Activated CD4-positive, CD25-positive, alpha-beta regulatory T cell (primary cell): ENCODE measurements at regions not wholly inside any gene's neighbourhood (a gene's known extent, or its start where the extent isn't known, plus 50 kb on each side); places are given as distances from the start of the nearest gene placed in this dataset.

Experiments
- DNase-seq, 4 experiments: peaks; one replicate each; lab custom pipeline; 2025; lab: John Stamatoyannopoulos, UW

DNA sequence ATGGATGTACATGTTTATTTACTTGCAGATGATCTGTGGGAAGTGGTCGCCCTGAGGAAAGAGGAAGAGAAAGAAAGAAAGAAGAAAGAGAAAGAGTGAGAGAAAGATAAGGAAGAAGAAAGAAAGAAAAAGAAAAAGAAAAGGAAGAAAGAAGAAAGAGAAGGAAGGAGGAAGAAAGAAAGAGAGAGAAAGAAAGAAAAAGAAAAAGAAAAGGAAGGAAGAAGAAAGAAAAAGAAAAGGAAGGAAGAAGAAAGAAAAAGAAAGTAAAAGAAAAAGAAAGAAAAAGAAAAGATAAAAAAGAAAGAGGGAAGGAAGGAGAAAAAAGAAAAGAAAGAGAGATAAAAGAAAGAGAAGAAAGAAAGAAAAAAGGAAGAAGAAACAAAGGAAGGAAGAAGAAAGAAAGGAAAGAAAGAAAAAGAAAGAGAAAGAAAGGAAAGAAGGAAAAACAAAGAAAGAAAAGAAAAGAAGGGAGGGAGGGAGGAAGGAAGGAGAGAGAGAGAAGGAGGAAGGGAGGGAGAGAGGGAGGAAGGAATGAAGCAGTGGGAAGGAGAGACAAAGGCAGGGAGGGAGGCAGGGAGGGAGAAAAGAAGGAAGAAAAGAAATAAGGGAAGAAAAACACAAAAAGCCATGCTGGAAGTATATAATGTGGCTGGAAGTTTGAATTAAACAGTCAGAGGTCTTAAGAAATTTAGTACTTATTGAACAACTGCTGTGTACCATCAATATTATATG is 976.6 kb downstream of the FAM181B start:
- no peak for DNase-seq

- no peak for DNase-seq
Measured at GRCh38 chr11:81749245-81749644, 984.4 kb downstream of the FAM181B start.

DNA sequence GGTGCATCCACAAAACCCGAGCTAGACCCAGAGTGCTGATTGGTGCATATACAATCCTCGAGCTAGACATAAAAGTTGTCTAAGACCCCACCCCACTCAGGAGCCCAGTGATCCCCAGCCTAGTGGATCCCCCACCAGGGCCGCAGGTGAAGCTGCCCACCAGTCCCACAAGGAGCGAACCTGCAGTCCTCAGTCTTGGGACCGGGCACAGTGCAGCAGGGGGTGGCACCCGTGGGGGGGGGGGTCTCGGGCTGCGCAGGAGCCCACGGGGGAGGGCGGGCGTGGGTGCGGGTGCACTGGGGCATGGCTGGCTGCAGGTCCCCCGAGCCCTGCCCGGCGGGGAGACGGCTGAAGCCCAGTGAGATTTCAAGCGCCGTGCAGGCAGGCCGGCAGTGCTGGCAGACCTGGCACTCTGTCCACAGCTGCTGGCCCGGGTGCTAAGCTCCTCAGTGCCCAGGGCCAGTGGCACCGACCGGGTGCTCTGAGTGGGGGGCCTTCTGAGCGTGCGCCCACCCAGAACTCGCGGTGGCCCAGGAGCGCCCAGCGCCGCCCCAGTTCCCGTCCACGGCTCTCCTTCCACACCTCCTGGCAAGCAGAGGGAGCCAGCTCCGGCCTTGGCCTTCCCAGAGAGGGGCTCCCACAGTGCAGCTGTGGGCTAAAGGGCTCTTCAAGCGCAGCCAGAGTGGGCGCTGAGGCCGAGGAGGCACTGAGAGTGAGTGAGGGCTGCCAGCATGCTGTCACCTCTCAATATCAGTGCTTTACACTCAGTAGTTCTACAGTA is 989.1 kb downstream of the FAM181B start:
- no peak for DNase-seq

GRCh38 chr11:81725701-81726100 is 1008.0 kb downstream of the FAM181B start:
- no peak for DNase-seq

DNA sequence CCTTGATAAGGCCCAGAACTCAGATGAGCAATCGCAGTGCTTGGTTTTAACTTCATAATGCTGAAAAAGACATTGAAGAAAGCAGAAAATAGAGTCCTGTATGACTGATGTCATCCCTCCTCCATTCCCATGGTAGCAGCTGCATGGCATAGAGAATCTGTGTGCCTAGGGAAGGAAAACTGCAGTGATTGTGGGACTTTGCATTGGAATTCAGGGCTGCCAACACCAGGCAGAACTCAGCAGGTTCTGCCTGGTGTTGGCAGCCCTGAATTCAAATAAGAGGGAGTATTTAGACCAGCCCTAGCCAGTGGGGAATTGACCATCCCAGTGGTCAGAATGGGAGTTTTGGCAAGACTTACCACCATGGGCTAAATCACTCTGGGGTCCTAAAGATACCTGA is 1016.0 kb downstream of the FAM181B start:
- DNase-seq = no peak

DNA sequence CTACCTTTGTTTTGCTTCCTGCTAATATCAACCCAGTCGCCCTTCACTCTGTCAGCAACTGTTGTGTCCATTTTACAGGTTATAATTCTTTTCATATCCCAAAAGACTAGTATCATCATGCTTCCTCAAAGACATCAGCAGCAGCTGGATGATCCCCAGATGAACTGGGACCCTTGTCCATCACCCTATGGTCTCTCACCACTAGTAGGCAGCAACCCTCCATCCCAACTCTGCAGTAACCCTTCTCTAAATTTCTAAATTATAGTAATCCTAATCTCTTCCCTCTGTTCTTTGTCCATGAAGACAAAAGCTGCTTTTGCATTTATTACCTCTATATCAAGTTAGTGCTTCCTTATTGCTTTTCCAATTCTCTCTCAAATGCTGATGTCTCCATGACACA is 1025.8 kb downstream of the FAM181B start:
- DNase-seq = no peak

DNA sequence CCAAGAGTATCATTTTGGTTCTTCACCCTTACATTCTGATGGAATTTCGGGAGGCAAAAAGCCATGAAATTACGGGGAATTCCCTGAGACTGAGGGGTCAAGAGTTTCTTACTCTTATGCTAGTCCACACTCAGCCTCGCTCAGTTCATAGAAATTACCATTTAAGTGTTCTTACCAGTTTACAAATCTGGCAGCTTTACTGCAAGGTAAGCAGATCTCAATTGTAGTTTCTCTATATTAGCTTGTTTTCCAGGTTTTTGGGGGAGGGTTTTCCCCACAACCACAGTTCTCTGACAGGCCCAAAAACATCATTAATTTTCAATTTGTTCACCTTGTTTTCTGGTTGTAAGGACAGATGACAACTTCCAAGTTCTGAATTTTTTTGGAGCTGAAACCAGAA is 1028.4 kb downstream of the FAM181B start:
- no peak for DNase-seq

DNA sequence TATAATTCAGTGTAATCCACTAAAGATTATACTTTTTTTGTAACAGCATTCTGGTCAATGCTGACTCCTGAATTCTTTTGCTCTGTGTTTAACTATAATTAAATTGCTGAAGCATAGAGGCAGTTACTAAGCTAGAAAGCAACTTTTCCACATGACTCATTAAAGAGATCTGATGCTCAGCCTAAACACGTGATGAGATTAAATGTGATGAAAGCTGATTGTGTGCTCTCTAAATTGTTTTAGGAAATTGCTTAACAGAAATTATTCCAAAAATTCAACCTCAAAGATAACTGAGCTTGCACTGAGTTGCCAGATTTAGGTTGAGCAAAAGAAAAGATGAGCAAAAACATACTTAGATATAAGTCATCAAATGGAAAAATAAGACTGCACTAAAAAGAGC is 1033.6 kb downstream of the FAM181B start:
- no peak for DNase-seq

DNA sequence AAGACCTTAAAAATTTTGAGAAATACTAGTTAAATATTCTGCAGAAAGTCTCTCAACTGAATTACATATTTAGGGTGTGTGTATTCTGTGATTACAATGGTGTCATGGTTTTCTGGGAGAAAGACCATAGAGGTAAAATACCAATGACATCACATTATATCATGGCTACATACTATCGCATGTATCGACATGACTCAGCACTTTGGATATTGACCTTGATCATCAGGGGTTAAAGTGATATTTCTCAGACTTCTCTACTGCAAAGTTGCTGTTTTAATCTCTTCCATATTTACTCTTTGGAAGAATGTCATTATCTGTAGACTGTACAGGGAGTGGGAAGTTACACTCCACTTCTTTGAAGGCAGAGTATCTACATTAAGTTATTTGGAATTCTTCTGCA is 1046.6 kb downstream of the FAM181B start:
- no peak for DNase-seq

DNA sequence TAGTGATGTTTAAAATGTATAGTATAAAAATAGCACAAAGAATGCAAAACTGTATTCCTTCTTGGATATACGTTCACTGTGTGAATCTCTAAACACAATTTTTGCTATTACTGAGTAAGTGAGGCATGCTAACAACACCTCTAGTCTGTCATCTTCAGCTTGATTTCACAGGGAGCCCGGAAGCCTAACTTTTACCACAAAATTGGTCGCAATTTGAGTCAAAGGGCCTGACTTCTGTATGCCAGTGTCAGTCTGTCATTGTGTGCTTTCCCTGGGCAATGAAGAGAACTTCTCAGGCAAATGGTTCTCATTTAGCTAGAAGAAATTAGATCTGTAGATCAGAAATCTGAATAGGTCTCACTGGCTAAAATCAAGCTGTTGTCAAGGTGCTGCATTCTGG is 1059.5 kb downstream of the FAM181B start:
- no peak for DNase-seq

GRCh38 chr11:81673001-81673400 is 1060.7 kb downstream of the FAM181B start:
- DNase-seq = no peak

GRCh38 chr11:81669935-81670543 is 1063.6 kb downstream of the FAM181B start:
- no peak for DNase-seq

- DNase-seq = no peak
Measured at GRCh38 chr11:81658722-81659121, 1074.9 kb downstream of the FAM181B start.

- DNase-seq = no peak
Measured at GRCh38 chr11:81655351-81655750, 1078.3 kb downstream of the FAM181B start.

DNA sequence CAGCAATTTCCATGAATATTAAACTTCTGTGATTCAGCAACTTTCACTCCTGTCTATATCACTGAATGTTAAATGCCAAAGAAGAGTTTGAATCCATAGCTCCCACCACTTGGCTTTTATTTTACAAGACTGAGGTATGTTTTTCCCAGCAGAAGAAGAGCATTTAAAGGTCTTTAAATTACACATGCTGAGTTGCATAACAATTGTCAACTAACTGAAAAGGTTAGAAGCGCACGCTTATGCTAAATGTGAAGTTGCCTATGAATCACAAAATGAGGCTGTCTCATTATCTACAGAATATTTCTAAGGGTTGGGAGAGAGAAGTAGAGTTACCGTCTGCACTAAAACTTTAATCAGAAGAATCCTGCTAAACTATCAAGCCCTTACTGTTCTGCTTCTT is 1086.3 kb downstream of the FAM181B start:
- no peak for DNase-seq

- no peak for DNase-seq
Measured at GRCh38 chr11:81644239-81644840, 1089.3 kb downstream of the FAM181B start.

GRCh38 chr11:81634483-81634882 is 1099.2 kb downstream of the FAM181B start:
- DNase-seq = no peak

GRCh38 chr11:81602508-81602907 is 1131.2 kb downstream of the FAM181B start:
- no peak for DNase-seq

- DNase-seq = no peak
Measured at GRCh38 chr11:81596704-81597103, 1137.0 kb downstream of the FAM181B start.

DNA sequence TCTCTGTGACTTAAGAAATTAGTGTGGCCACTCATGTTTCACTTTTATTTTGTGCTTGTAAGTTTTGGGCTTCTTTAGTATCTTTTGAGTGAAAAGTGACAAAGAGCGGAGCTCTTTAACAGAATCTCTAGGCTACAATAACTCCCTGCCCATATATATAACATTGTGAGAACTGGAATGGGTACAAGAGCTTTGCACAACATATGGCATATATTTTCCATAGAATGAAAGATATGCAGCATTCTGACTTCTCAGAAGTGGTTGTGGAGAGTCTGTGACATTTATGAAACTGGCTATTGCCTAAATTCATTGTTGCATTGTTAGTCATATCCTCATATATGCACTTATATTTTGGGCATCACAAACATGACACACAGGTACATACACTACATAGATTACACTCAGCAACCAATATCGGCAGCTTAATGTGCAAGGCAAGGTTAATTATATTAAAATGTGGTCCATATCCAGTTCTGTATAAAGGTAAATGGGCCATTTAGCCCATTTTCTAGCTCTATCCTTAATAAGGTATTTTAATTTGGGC is 1148.2 kb downstream of the FAM181B start:
- no peak for DNase-seq

GRCh38 chr11:81579339-81579738 is 1154.3 kb downstream of the FAM181B start:
- no peak for DNase-seq

GRCh38 chr11:81578571-81578970 is 1155.1 kb downstream of the FAM181B start:
- no peak for DNase-seq
